ENCODE measurements at regions not wholly inside any gene's neighbourhood (a gene's known extent, or its start where the extent isn't known, plus 50 kb on each side); places are given as distances from the start of the nearest gene placed in this dataset.

DNA sequence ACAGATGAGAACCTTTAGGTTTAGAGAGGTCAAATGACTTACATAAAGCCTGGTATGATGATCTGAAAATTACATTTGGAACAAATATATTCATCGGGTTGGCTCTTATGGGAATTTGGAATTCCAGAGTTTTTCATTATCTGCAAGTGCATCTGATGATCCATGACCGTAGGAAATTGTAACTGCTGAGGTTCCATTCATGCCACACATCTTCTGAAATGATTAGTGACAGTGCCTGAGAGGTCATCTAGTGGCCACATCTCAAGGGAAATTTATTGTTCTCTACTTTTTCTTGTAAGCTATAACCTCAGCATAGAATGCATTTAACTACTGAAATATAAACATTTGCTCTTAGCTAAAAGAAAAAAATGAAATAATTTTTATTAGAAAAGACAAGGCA lies 105.8 kb upstream of the NWD2 start:
- TF ChIP-seq, protein P1, sequence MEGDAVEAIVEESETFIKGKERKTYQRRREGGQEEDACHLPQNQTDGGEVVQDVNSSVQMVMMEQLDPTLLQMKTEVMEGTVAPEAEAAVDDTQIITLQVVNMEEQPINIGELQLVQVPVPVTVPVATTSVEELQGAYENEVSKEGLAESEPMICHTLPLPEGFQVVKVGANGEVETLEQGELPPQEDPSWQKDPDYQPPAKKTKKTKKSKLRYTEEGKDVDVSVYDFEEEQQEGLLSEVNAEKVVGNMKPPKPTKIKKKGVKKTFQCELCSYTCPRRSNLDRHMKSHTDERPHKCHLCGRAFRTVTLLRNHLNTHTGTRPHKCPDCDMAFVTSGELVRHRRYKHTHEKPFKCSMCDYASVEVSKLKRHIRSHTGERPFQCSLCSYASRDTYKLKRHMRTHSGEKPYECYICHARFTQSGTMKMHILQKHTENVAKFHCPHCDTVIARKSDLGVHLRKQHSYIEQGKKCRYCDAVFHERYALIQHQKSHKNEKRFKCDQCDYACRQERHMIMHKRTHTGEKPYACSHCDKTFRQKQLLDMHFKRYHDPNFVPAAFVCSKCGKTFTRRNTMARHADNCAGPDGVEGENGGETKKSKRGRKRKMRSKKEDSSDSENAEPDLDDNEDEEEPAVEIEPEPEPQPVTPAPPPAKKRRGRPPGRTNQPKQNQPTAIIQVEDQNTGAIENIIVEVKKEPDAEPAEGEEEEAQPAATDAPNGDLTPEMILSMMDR (IDR thresholded peaks at IDR 0.05): no peak
- TF ChIP-seq POLR2A (IDR thresholded peaks at IDR 0.05): no peak
